ENCODE measurements at regions not wholly inside any gene's neighbourhood (a gene's known extent, or its start where the extent isn't known, plus 50 kb on each side); places are given as distances from the start of the nearest gene placed in this dataset.

DNA sequence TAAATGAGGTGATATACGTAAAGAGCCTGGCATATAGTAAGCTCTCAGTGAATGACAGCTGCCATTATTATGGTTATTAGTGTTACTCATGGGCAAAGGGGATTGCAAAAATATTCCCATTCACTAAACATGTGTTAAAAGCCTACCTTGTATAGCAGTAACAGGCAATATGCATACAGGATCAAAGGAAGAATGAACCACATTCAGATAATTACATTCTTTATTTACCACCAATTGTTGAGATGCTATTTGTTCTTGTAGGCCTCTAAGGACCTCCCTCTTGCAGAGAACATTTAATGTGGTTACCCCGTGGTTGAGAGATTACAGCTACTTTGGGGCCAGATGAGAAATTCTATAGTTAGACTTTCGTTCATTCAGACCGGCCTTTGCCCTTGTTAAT lies 82.7 kb upstream of the DRD2 start:
- intact Hi-C loops (cut with DNase I) = no loop called here
- H3K27me3 ChIP-seq = no peaks in the 10 kb centered on the region
- no peak for DNase-seq
- TF ChIP-seq, protein P1, sequence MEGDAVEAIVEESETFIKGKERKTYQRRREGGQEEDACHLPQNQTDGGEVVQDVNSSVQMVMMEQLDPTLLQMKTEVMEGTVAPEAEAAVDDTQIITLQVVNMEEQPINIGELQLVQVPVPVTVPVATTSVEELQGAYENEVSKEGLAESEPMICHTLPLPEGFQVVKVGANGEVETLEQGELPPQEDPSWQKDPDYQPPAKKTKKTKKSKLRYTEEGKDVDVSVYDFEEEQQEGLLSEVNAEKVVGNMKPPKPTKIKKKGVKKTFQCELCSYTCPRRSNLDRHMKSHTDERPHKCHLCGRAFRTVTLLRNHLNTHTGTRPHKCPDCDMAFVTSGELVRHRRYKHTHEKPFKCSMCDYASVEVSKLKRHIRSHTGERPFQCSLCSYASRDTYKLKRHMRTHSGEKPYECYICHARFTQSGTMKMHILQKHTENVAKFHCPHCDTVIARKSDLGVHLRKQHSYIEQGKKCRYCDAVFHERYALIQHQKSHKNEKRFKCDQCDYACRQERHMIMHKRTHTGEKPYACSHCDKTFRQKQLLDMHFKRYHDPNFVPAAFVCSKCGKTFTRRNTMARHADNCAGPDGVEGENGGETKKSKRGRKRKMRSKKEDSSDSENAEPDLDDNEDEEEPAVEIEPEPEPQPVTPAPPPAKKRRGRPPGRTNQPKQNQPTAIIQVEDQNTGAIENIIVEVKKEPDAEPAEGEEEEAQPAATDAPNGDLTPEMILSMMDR (IDR thresholded peaks at IDR 0.05) = no peak
- TF ChIP-seq POLR2A (IDR thresholded peaks at IDR 0.05) = no peak
- peaks cover 5 to 47% (median 9%) of the 10 kb centered on the region in 3 donors for H3K4me1 ChIP-seq
- WGBS, 2 donors = 76 to 88% methylated on average over 4 of the region's 4 CpGs
- no peak overlapping the region for H3K4me3 ChIP-seq
- H3K36me3 ChIP-seq = no peaks in the 10 kb centered on the region
- H3K9me3 ChIP-seq = no peaks in the 10 kb centered on the region
- no peak overlapping the region for H3K27ac ChIP-seq

DNA sequence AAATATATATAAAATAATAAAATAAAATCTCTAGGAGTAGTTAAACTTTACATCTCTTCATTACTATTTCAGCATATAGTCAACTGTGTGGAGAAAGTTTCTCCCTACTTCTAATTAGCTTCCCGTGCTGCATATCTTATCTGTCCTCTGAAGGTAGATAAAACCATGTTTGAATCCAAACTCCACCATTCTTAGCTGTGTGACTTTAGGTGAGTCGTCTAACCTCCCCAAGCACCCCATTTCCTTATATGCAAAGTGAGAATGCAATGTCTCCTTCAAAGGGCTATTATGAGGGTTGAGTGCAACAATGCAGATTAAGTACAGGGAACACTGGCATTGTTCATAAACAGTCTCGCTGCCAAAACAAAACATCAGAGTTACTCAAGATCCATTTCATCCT lies 80.8 kb upstream of the DRD2 start:
- H3K27ac ChIP-seq = no peak overlapping the region
- no peaks in the 10 kb centered on the region for H3K27me3 ChIP-seq
- no peaks in the 10 kb centered on the region for H3K9me3 ChIP-seq
- no peak for TF ChIP-seq POLR2A (IDR thresholded peaks at IDR 0.05)
- TF ChIP-seq, protein P1 (IDR thresholded peaks at IDR 0.05) = no peak
- no peak for DNase-seq
- no peak overlapping the region for H3K4me3 ChIP-seq
- H3K4me1 ChIP-seq = peaks cover 5 to 39% (median 6%) of the 10 kb centered on the region in 3 donors
- WGBS, 2 donors = 61 to 63% methylated on average over 3 of the region's 3 CpGs
- intact Hi-C loops (cut with DNase I) = no loop called here
- no peaks in the 10 kb centered on the region for H3K36me3 ChIP-seq

DNA sequence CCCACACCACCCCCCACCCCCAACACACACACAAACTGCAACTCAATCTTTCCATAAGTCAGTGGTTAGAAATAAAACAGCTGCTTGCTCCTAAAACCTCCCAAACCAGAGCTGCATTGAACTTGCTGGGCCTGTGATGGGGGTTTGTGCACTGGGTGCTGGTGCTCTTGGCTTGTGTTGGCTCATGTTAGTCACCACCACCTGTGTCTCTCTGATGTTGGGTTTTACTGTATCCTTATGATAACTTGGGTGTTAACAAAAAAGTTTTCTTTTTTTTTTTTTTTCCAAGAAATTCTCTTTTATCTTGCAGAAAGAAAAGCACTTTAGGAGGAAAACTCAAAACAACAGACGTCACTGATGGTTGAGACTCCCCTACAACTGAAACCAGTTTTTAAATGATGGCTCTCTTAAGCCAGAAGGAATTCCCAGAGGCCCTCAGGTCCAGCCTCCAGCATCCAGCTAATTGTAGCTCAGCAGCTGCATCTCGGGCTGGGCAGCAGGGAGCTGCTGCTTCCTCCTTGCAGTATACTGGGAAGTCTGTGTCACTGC lies 79.9 kb upstream of the DRD2 start:
- TF ChIP-seq POLR2A (IDR thresholded peaks at IDR 0.05) = no peak
- TF ChIP-seq, protein P1 (IDR thresholded peaks at IDR 0.05) = no peak
- intact Hi-C loops (cut with DNase I) = no loop called here
- WGBS, 2 donors = 43 to 45% methylated on average over 2 of the region's 2 CpGs
- DNase-seq = no peak
- Histone ChIP-seq H3K27ac (peak overlapping the region in 1 of 4 donors; percentile 57), H3K36me3 (no peaks in the 10 kb centered on the region), H3K27me3 (peaks cover 0 to 5% (median 0%) of the 10 kb centered on the region in 4 donors), H3K4me1 (peaks cover 5 to 39% (median 6%) of the 10 kb centered on the region in 3 donors), H3K9me3 (no peaks in the 10 kb centered on the region), H3K4me3 (no peak overlapping the region)

DNA sequence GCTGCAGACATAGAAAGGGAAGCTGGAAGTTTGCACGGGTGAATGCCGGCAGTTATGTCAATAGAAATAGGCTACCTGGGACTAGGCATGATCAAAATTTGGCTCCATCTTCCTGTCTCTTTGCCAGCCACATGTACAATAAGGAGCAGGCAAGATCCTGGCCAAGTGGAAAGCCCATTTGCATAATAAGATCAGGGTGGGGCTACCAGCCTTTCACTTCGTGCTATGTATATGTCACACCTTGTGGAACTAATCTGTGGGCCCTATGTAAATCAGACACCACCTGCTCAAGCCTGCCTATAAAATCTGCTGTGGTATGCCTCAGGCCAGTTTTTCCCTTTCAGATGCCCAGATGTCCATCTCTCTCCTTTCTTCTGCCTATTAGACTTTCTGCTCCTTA lies 79.3 kb upstream of the DRD2 start:
- H3K36me3 ChIP-seq = no peaks in the 10 kb centered on the region
- intact Hi-C loops (cut with DNase I) = no loop called here

DNA sequence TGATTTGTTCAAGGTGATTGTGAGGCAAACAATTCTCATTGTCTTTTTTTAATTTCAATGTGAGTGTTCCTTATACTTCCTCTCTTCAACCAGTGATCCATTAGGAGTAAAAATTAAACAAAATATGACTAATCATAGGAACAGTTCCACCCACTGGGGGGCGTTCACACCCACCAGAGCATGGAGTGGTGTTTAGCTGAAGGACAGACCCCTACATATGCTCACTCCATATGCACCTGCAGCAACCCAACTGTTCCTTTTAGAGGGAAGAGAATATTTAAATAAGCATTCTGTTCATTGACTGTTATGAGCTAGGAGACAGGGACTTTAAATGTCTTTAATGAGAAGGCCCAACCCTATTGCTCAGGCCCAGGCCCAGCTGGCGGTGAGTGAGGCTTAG lies 78.7 kb upstream of the DRD2 start:
- H3K4me3 ChIP-seq = no peak overlapping the region
- peaks cover 5 to 39% (median 6%) of the 10 kb centered on the region in 3 donors for H3K4me1 ChIP-seq
- DNase-seq = no peak
- peaks cover 0 to 5% (median 0%) of the 10 kb centered on the region in 4 donors for H3K27me3 ChIP-seq
- intact Hi-C loops (cut with DNase I) = no loop called here
- H3K9me3 ChIP-seq = no peaks in the 10 kb centered on the region
- H3K27ac ChIP-seq = no peak overlapping the region
- TF ChIP-seq POLR2A (IDR thresholded peaks at IDR 0.05) = no peak
- TF ChIP-seq, protein P1 (IDR thresholded peaks at IDR 0.05) = no peak
- WGBS, 2 donors = 28 to 31% methylated on average over 2 of the region's 2 CpGs
- H3K36me3 ChIP-seq = no peaks in the 10 kb centered on the region

More for the DNA sequence above, 79.3 kb upstream of the DRD2 start:
- no peaks in the 10 kb centered on the region for H3K9me3 ChIP-seq
- TF ChIP-seq, protein P1 (IDR thresholded peaks at IDR 0.05) = no peak
- TF ChIP-seq POLR2A (IDR thresholded peaks at IDR 0.05) = no peak
- peaks cover 5 to 39% (median 6%) of the 10 kb centered on the region in 3 donors for H3K4me1 ChIP-seq
- 20 to 34% methylated on average over 3 of the region's 3 CpGs for WGBS, 2 donors
- H3K27ac ChIP-seq = peak overlapping the region in 1 of 4 donors; percentile 57
- no peak for DNase-seq
- peaks cover 0 to 5% (median 0%) of the 10 kb centered on the region in 4 donors for H3K27me3 ChIP-seq
- H3K4me3 ChIP-seq = no peak overlapping the region
